IMR-90 (cell line): ENCODE measurements at regions not wholly inside any gene's neighbourhood (a gene's known extent, or its start where the extent isn't known, plus 50 kb on each side); places are given as distances from the start of the nearest gene placed in this dataset.

Experiments used
- ATAC-seq: fragments of 200-7000 bp; cut with Tn5 transposase; 2 replicates; pipeline ENCODE4 v1.9.1; 2020; ENCODE audit warnings: low read depth, mild to moderate bottlenecking, moderate library complexity
- BruUV-seq: library from RNA; stranded (reverse); fragments of 400-500 nt; replicated peaks from 2 replicates; lab custom pipeline; 2021; lab: Mats Ljungman, UMichigan
- CTCF ChIA-PET: fragments of 300-600 bp; formaldehyde crosslinking; extraction: SDS; loops from one replicate; lab custom pipeline; 2021; ENCODE audit warnings: antibody characterized with exemption; lab: Yijun Ruan, JAX
- POLR2A ChIA-PET: fragments of 300-600 bp; sonication (Branson Sonifier 250); formaldehyde crosslinking; loops from one replicate; lab custom pipeline; 2022; ENCODE audit warnings: antibody characterized with exemption; ENCODE audit not compliant: unreplicated experiment; lab: Charles Lee
- DNase-seq: peaks from one replicate; pipeline ENCODE4 v3.0.0; 2013
- H2AFZ ChIP-seq: replicated peaks from 2 replicates; pipeline ENCODE3; 2013; ENCODE audit warnings: low read length, mild to moderate bottlenecking; ENCODE audit not compliant: poor library complexity
- H2AK5ac ChIP-seq: 2 replicates; pipeline ENCODE4 v1.6.1; 2013; ENCODE audit warnings: low read depth, low read length, inconsistent platforms
- H2AK9ac ChIP-seq: replicated peaks from 2 replicates; pipeline ENCODE3; 2013; ENCODE audit warnings: mild to moderate bottlenecking, low read depth, low read length, moderate library complexity; ENCODE audit not compliant: poor library complexity
- H2BK120ac ChIP-seq: 2 replicates; pipeline ENCODE4 v1.6.1; 2013; ENCODE audit warnings: low read depth, low read length, inconsistent platforms
- H2BK15ac ChIP-seq: 3 replicates; pipeline ENCODE4 v1.6.1; 2013; ENCODE audit warnings: low read depth, low read length, inconsistent platforms
- H2BK20ac ChIP-seq: 2 replicates; pipeline ENCODE4 v1.6.1; 2013; ENCODE audit warnings: low read depth, mild to moderate bottlenecking, inconsistent platforms, low read length, moderate library complexity
- H2BK5ac ChIP-seq: 2 replicates; pipeline ENCODE4 v1.6.1; 2013; ENCODE audit warnings: mild to moderate bottlenecking, low read depth, low read length, inconsistent platforms; ENCODE audit not compliant: poor library complexity, severe bottlenecking
- H3K14ac ChIP-seq: replicated peaks from 2 replicates; pipeline ENCODE4 v1.6.1; 2013; ENCODE audit warnings: low read depth, low read length, inconsistent platforms
- H3K18ac ChIP-seq: 2 replicates; pipeline ENCODE4 v1.6.1; 2013; ENCODE audit warnings: low read depth, low read length, control low read depth
- H3K23ac ChIP-seq: 2 replicates; pipeline ENCODE4 v1.6.1; 2013; ENCODE audit warnings: low read depth, low read length, inconsistent platforms
- H3K27ac ChIP-seq: 2 replicates; pipeline ENCODE4 v1.5.1; 2013; ENCODE audit warnings: mild to moderate bottlenecking, control low read depth, low read length; ENCODE audit not compliant: insufficient read depth
- H3K27me3 ChIP-seq: 2 replicates; pipeline ENCODE4 v1.6.1; 2013; ENCODE audit warnings: low read length; ENCODE audit not compliant: control insufficient read depth, insufficient read depth
- H3K36me3 ChIP-seq: 2 replicates; pipeline ENCODE4 v1.6.1; 2013; ENCODE audit warnings: low read length, mixed read lengths; ENCODE audit not compliant: control insufficient read depth, insufficient read depth
- H3K4ac ChIP-seq: 2 replicates; pipeline ENCODE4 v1.6.1; 2013; ENCODE audit warnings: low read depth, low read length, inconsistent platforms
- H3K4me1 ChIP-seq: 2 replicates; pipeline ENCODE4 v1.6.1; 2013; ENCODE audit warnings: low read length, mixed read lengths; ENCODE audit not compliant: control insufficient read depth, insufficient read depth
- H3K4me2 ChIP-seq: 2 replicates; pipeline ENCODE4 v1.6.1; 2013; ENCODE audit warnings: low read depth, mild to moderate bottlenecking, control low read depth, low read length, moderate library complexity
- H3K4me3 ChIP-seq: 2 replicates; pipeline ENCODE4 v1.5.1; 2013; ENCODE audit warnings: low read depth, mild to moderate bottlenecking, control low read depth, low read length, moderate library complexity; ENCODE audit not compliant: insufficient read depth
- H3K56ac ChIP-seq: 2 replicates; pipeline ENCODE4 v1.6.1; 2013; ENCODE audit warnings: low read length, inconsistent platforms; ENCODE audit not compliant: insufficient read depth; ENCODE audit errors: extremely low read depth
- H3K79me1 ChIP-seq, 2 experiments: 2 replicates each; pipeline ENCODE4 v1.6.1; 2013; ENCODE audit warnings: low read length in 2 of 2, inconsistent platforms in 1 of 2, low read depth in 1 of 2
- H3K9ac ChIP-seq: 2 replicates; pipeline ENCODE4 v1.6.1; 2013; ENCODE audit warnings: low read depth, low read length, control low read depth
- H3K9me1 ChIP-seq: 2 replicates; pipeline ENCODE4 v1.6.1; 2013; ENCODE audit warnings: low read length, inconsistent platforms; ENCODE audit not compliant: insufficient read depth
- H3K9me3 ChIP-seq: 2 replicates; pipeline ENCODE4 v1.6.1; 2013; ENCODE audit warnings: low read length; ENCODE audit not compliant: control insufficient read depth, insufficient read depth
- H4K20me1 ChIP-seq: 2 replicates; pipeline ENCODE4 v1.6.1; 2013; ENCODE audit warnings: low read length, inconsistent platforms; ENCODE audit not compliant: insufficient read depth
- H4K5ac ChIP-seq: 2 replicates; pipeline ENCODE4 v1.6.1; 2013; ENCODE audit warnings: mild to moderate bottlenecking, low read depth, low read length, control low read depth
- H4K8ac ChIP-seq, 2 experiments: 2 replicates each; pipeline ENCODE4 v1.6.1; 2013; ENCODE audit warnings: low read depth in 2 of 2, low read length in 2 of 2, control low read depth in 1 of 2, inconsistent platforms in 1 of 2
- H4K91ac ChIP-seq: 2 replicates; pipeline ENCODE4 v1.6.1; 2013; ENCODE audit warnings: low read depth, low read length, inconsistent platforms; ENCODE audit not compliant: insufficient read depth
- BHLHE40 ChIP-seq: fragments of 150-350 bp; IDR thresholded peaks from 2 replicates; pipeline ENCODE4 v1.6.1; 2016; ENCODE audit warnings: mild to moderate bottlenecking, low read depth, low read length
- FOS ChIP-seq: fragments of 150-350 bp; IDR thresholded peaks from 2 replicates; pipeline ENCODE4 v1.6.1; 2016; ENCODE audit warnings: low read depth, low read length
- MAFK ChIP-seq: IDR thresholded peaks from 2 replicates; pipeline ENCODE4 v1.6.1; 2012; ENCODE audit warnings: low read depth, low read length, improper control_type of control experiment
- WGBS, 2 experiments: methylation state at CpG; one replicate each; pipeline versions ENCODE4 v1.1.5 to v1.1.7; 2013; ENCODE audit warnings: missing lambda C conversion rate in 2 of 2; ENCODE audit not compliant: insufficient read length in 1 of 2; ENCODE audit errors: extremely low coverage in 2 of 2; 5-methylcytosine and 5-hydroxymethylcytosine counted together
- dilution Hi-C: fragments of 300-500 bp; cut with HindIII; formaldehyde crosslinking; loops from one replicate; pipeline ENCODE4 v1.14.3; 2018; ENCODE audit warnings: low sequenced_read_pairs; ENCODE audit not compliant: unreplicated experiment
- in situ Hi-C: fragments of 300-500 bp; cut with MboI; formaldehyde crosslinking; loops from 3 replicates; pipeline ENCODE4 v1.14.3; 2019; ENCODE audit warnings: low sequenced_read_pairs, inconsistent platforms, mixed read lengths
- intact Hi-C: fragments of 100-400 bp; cut with micrococcal nuclease; formaldehyde crosslinking; loops from 2 replicates; pipeline ENCODE4 v1.10.0; 2022

DNA sequence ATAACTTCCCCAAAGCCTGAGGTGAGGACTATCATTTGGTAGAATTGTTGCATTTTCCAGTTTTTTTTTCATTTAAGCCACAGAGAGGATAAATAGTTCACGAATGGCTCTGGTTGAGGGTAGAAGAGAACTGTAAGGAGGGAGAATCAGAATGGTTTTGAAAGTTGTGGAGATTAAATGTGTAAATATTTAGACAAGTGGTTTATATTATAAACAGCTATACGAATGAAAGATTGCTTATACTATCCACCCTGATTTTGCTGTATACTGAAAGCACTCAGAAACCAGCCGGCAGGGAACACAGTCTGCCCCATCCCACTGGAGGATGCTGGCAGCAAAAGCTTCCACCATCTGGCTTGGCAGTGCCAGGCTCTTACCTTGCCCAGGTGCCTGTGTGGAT lies 341.1 kb downstream of the RAPGEF2 start:
- H4K8ac ChIP-seq, result no peak overlapping the region
- in situ Hi-C loops, result loop anchor here (10.0 kb wide), 1 partner anchor 719 kb away; the partner anchor contains the start of gene PPID
- H4K5ac ChIP-seq, result no peak overlapping the region
- H3K9ac ChIP-seq, result no peak overlapping the region
- ChIA-PET CTCF (no interaction called here), POLR2A (no interaction called here)
- no peak overlapping the region for H3K4me3 ChIP-seq
- BruUV-seq, result no TSS peak
- 0 out of 2 replicates have a peak overlapping the region, but pooled peaks have one; percentile 40 for H3K4ac ChIP-seq
- H2BK15ac ChIP-seq, result peak overlapping the region; percentile 73; the same call in 2 of the 3 replicates
- DNase-seq (peak; percentile 77), ATAC-seq (peak; percentile 81)
- no peak overlapping the region; the same call in 1 of the 2 replicates for H2BK120ac ChIP-seq
- H2AK9ac ChIP-seq, result no peak overlapping the region
- no peak overlapping the region for H3K18ac ChIP-seq
- no peaks in the 10 kb centered on the region for H3K27me3 ChIP-seq
- H3K27ac ChIP-seq, result no peak overlapping the region
- no peaks in the 10 kb centered on the region for H3K9me3 ChIP-seq
- intact Hi-C loops, result loop anchor here (1.0 to 10.0 kb wide), 2 partner anchors 147 to 1189 kb away; no protein-coding TSS in a partner anchor
- no CpG with 5 or more reads among the region's 3 CpGs for WGBS, 2 experiments
- no peak overlapping the region for H2BK20ac ChIP-seq
- H2AK5ac ChIP-seq, result peak overlapping the region; percentile 86; the same call in 1 of the 2 replicates
- dilution Hi-C loops, result no loop called here
- H3K56ac ChIP-seq, result no peak overlapping the region
- H3K4me1 ChIP-seq, result peaks cover 3% of the 10 kb centered on the region
- no peak overlapping the region for H4K91ac ChIP-seq
- H3K9me1 ChIP-seq, result peaks cover 4% of the 10 kb centered on the region; the same call in 1 of the 2 replicates
- no peak overlapping the region for H3K23ac ChIP-seq
- H3K14ac ChIP-seq, result no peak overlapping the region
- H2BK5ac ChIP-seq, result no peak overlapping the region
- no peaks in the 10 kb centered on the region for H3K36me3 ChIP-seq
- H2AFZ ChIP-seq, result peak overlapping the region; percentile 37
- H4K20me1 ChIP-seq, result no peaks in the 10 kb centered on the region
- TF ChIP-seq FOS (0 out of 2 replicates have a peak, but pooled peaks have one; percentile 21), BHLHE40 (no peak), MAFK (no peak)
- no peaks in the 10 kb centered on the region for H3K79me1 ChIP-seq
- no peak overlapping the region for H3K4me2 ChIP-seq
